Naive thymus-derived CD8-positive, alpha-beta T cell (primary cell): ENCODE measurements at regions not wholly inside any gene's neighbourhood (a gene's known extent, or its start where the extent isn't known, plus 50 kb on each side); places are given as distances from the start of the nearest gene placed in this dataset.
A peak's percentile ranks its signal among the peaks of the same experiment; 100 is the strongest.

Source experiments
- ATAC-seq, 2 donors: fragments of 150-1000 bp; cut with Tn5 transposase in 1 of 2; sonication (Bioruptor Pico), chemical (Tn5 transposase) in 1 of 2; 1 replicate in 1 of 2; 2 replicates in 1 of 2; pipeline ENCODE4 v1.10.0; 2021; ENCODE audit warnings: mild to moderate bottlenecking in 2 of 2, moderate library complexity in 2 of 2
- POLR2A ChIA-PET: fragments of 350-600 bp; sonication (Branson Sonifier 250); formaldehyde crosslinking; loops from one replicate; lab custom pipeline; 2021; ENCODE audit warnings: antibody characterized with exemption; lab: Charles Lee
- DNase-seq, 10 donors: peaks; one replicate each; pipeline versions ENCODE4 v3.0.0 to v3.0.0-alpha.2; 2020 to 2022
- H3K27ac Mint-ChIP-seq, 10 donors: one replicate each; pipeline ENCODE4 v1.8.0; 2020 to 2022; ENCODE audit warnings: mild to moderate bottlenecking in 10 of 10, mixed read lengths in 10 of 10, moderate library complexity in 4 of 10, inconsistent platforms in 1 of 10
- H3K27me3 Mint-ChIP-seq, 5 donors: one replicate each; pipeline ENCODE4 v1.8.0; 2021 to 2022; ENCODE audit warnings: mixed read lengths in 5 of 5
- H3K36me3 Mint-ChIP-seq, 3 donors: one replicate each; pipeline ENCODE4 v1.8.0; 2020 to 2022; ENCODE audit warnings: mixed read lengths in 3 of 3, mild to moderate bottlenecking in 2 of 3, inconsistent platforms in 1 of 3
- H3K4me1 Mint-ChIP-seq, 4 donors: one replicate each; pipeline ENCODE4 v1.8.0; 2021 to 2022; ENCODE audit warnings: mixed read lengths in 4 of 4
- H3K4me3 Mint-ChIP-seq, 10 donors: one replicate each; pipeline ENCODE4 v1.8.0; 2020 to 2022; ENCODE audit warnings: mild to moderate bottlenecking in 10 of 10, mixed read lengths in 10 of 10, moderate library complexity in 6 of 10, inconsistent platforms in 1 of 10
- H3K9me3 Mint-ChIP-seq, 9 donors: one replicate each; pipeline ENCODE4 v1.8.0; 2020 to 2022; ENCODE audit warnings: mixed read lengths in 9 of 9, mild to moderate bottlenecking in 3 of 9, inconsistent platforms in 1 of 9, moderate library complexity in 1 of 9

DNA sequence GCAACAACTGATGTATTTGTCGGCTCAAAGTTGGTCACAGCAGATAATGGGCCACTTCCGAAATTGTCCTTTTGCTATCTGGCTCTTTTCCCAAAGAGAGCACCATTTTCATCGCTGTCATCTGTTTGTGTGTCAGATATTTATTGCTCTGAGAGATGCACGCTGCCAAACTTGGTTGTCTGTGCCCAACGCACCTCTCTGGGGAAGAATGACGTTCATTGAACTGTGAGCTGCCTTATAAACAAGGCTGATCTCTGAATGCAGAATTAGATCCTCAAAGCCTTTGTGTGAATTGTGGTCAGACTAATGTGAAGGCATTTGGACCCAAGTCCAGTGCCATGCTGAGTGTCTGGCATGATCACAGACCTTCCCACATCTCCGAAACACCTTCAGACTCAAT is 174.7 kb upstream of the LYZL1 start:
- no peak for DNase-seq
- Mint-ChIP-seq H3K27me3 (peaks cover 4 to 20% (median 9%) of the 10 kb centered on the region in 5 donors), H3K27ac (no peak overlapping the region), H3K9me3 (peaks cover 8 to 35% (median 23%) of the 10 kb centered on the region in 9 donors), H3K4me3 (no peak overlapping the region), H3K36me3 (peaks cover 0 to 15% (median 0%) of the 10 kb centered on the region in 3 donors), H3K4me1 (no peaks in the 10 kb centered on the region)
- no peak for ATAC-seq
- POLR2A ChIA-PET, result no interaction called here

DNA sequence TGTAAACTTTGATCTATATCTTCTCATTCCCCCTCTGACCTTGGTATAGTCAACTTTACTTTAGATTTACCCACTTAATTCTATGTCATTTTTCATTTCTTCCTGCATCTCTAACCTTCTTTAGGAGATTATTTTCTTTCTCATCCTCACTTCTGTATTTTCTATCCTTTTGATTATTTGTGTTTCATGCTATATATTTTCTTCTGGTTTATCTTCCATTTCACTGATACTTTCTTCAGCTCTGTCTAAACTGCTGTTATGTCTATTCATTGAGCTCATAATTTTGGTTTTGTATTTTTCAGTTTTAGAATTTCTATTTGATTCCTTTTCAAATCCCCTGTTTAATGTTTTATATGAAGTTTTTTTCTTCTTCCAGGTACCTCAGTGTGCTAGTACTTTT is 171.1 kb upstream of the LYZL1 start:
- Mint-ChIP-seq H3K4me3 (no peak overlapping the region), H3K9me3 (peaks cover 10 to 39% (median 25%) of the 10 kb centered on the region in 9 donors), H3K27me3 (peaks cover 2 to 14% (median 6%) of the 10 kb centered on the region in 5 donors), H3K27ac (no peak overlapping the region), H3K36me3 (peaks cover 0 to 15% (median 0%) of the 10 kb centered on the region in 3 donors), H3K4me1 (no peaks in the 10 kb centered on the region)
- DNase-seq (no peak), ATAC-seq (no peak)
- POLR2A ChIA-PET, result no interaction called here

DNA sequence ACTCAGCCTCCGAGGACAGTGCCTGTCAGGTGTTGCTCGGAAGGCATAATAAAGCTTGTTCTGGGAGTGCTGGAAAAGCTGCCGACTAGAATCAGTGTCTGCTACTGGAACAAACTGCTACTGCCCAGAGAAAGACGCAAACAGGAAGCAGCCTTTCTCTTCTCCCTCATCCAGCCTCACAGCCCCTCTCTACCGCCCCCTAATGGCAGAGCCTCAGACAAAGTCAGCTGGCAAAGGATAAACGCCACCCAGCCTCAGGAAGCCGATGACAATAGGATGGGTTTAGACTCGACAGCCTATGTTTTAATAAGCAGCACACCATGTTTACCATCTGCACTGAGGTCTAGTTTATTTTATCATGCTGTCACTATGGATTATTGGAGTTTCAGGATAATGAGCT is 169.5 kb upstream of the LYZL1 start:
- POLR2A ChIA-PET, result no interaction called here
- Mint-ChIP-seq H3K36me3 (peaks cover 0 to 15% (median 0%) of the 10 kb centered on the region in 3 donors), H3K27me3 (no peaks in the 10 kb centered on the region), H3K9me3 (peaks cover 10 to 39% (median 24%) of the 10 kb centered on the region in 9 donors), H3K4me3 (no peak overlapping the region), H3K27ac (peak overlapping the region in 1 of 10 donors; percentile 34), H3K4me1 (no peaks in the 10 kb centered on the region)
- DNase-seq (no peak), ATAC-seq (no peak)

DNA sequence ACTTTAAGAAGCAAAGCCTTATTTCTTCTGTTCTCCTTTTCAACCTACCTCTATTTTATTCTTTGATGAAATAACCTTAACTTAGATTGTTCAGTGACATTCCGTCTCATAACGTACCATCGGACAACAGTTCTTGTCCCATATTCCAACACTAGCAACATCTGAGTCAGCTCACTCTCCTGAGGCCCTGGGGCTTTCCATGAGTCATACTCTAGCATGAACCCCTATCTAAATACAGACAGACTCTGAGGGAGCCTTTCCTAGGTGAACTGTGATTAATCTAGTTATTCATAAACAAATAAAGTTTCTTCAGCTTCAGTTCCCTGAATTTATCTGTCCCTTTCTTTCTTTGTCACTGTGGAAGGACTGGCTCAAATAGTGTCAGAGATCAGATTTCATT is 168.7 kb upstream of the LYZL1 start:
- no peak overlapping the region for H3K27ac Mint-ChIP-seq
- peaks cover 10 to 34% (median 23%) of the 10 kb centered on the region in 9 donors for H3K9me3 Mint-ChIP-seq
- H3K4me1 Mint-ChIP-seq, result no peaks in the 10 kb centered on the region
- ATAC-seq, result no peak
- no peak for DNase-seq
- H3K4me3 Mint-ChIP-seq, result no peak overlapping the region
- POLR2A ChIA-PET, result no interaction called here
- peaks cover 0 to 15% (median 0%) of the 10 kb centered on the region in 3 donors for H3K36me3 Mint-ChIP-seq
- peaks cover 0 to 4% (median 0%) of the 10 kb centered on the region in 5 donors for H3K27me3 Mint-ChIP-seq

DNA sequence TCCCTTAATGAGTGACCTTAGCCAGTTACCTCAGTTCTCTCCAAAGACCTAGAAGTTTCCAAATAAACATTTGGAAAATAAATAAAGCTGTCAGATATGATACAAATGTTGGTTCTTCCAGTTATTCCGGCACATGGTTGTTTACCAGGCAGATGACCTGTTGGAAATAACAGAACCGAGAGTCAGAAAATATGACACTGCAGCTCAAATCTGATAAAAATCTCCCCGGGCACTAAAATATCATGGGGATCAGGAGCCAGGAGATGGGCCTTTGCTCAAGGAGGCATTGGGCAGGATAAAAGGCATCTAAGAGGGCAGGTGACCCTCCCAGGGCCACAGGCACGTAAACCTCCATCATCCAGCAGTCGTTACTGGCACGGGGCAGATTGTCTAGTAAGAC is 164.0 kb upstream of the LYZL1 start:
- ATAC-seq (no peak), DNase-seq (no peak)
- POLR2A ChIA-PET, result interaction anchor here (0.7 kb wide), 1 partner anchor 611 kb away, joined by 6 read pairs; no protein-coding TSS in a partner anchor
- no peaks in the 10 kb centered on the region for H3K36me3 Mint-ChIP-seq
- no peaks in the 10 kb centered on the region for H3K4me1 Mint-ChIP-seq
- no peak overlapping the region for H3K4me3 Mint-ChIP-seq
- H3K9me3 Mint-ChIP-seq, result peaks cover 0 to 7% (median 2%) of the 10 kb centered on the region in 9 donors
- no peak overlapping the region for H3K27ac Mint-ChIP-seq
- peaks cover 0 to 16% (median 7%) of the 10 kb centered on the region in 5 donors for H3K27me3 Mint-ChIP-seq

DNA sequence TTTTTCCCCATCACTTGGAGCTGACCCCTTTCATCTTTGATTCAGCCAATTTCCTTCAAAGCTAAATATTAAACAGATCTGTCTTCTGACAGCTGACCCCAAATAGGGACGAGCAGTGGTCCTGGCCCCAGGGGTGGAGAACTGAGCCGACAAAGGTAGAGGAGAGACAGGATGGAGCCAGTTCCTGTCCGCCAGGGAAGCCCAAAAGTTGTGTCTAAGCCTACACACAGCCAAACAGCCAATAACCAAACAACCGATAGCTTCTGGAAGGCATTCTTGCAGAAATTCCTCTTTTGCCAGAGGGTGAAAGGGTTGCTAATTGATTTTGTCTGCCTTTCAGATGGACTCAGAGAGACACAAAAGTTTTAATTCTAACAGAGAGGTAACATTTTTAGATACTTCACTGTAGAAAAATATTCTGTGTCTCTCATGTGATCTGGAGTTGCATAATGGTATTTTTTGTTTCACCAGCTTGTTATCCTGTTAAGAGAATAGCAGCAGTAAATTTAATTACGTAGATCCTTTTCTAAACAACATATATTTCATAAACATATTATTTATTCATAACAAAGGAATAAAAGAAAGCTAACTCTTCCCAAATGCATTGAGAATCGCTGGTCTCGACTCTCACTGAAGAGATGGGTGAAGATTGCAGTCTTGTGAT is 161.7 kb upstream of the LYZL1 start:
- POLR2A ChIA-PET, result no interaction called here
- no peaks in the 10 kb centered on the region for H3K4me1 Mint-ChIP-seq
- H3K36me3 Mint-ChIP-seq, result no peaks in the 10 kb centered on the region
- DNase-seq, result no peak
- peaks cover 0 to 4% (median 0%) of the 10 kb centered on the region in 9 donors for H3K9me3 Mint-ChIP-seq
- no peak overlapping the region for H3K4me3 Mint-ChIP-seq
- ATAC-seq, result no peak
- H3K27me3 Mint-ChIP-seq, result peaks cover 6 to 32% (median 9%) of the 10 kb centered on the region in 5 donors
- H3K27ac Mint-ChIP-seq, result no peak overlapping the region

DNA sequence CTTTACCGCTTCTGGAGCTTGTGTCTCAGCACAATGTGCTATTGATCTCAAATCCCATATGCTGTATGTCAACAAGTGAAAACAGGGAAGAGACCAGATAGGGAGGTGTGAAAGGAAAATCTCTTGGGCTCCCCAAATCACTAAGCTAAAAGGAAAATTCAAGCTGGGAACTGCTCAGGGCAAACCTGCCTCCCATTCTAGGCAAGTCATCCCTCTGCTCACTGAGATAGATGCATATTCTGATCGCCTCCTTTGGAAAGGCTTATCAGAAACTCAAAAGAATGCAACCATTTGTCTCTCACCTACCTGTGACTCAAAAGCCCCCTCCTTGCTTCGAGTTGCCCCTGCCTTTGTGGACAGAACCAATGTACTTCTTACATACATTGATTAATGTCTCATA is 161.1 kb upstream of the LYZL1 start:
- H3K4me1 Mint-ChIP-seq, result no peaks in the 10 kb centered on the region
- DNase-seq, result no peak
- H3K36me3 Mint-ChIP-seq, result no peaks in the 10 kb centered on the region
- no peak overlapping the region for H3K4me3 Mint-ChIP-seq
- no peak for ATAC-seq
- H3K9me3 Mint-ChIP-seq, result peaks cover 0 to 4% (median 0%) of the 10 kb centered on the region in 9 donors
- H3K27ac Mint-ChIP-seq, result no peak overlapping the region
- POLR2A ChIA-PET, result no interaction called here
- peaks cover 9 to 37% (median 13%) of the 10 kb centered on the region in 5 donors for H3K27me3 Mint-ChIP-seq

DNA sequence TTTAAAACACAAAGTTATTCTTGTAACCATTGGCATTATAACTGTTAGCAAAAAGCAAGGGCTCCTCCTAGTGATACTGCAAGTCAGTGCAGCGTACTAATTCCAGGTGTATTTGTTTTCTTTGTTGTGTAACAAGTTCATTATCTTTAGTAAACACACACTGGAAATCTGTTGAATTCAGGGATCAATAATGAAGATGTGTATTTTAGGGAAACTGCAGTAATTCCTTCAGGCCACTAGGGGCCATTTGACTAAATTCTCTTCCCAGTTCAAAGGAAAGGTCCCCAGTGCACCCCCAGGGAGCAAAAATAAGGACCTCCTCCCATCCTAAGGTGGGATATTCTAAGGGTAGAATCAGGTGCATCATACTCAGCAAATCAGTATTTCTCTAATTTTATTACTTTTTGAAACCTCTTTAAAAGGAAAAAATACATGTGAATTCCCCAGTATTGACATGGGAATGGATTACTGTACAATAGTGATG is 158.6 kb upstream of the LYZL1 start:
- Mint-ChIP-seq H3K27ac (no peak overlapping the region), H3K9me3 (no peaks in the 10 kb centered on the region), H3K27me3 (peaks cover 12 to 39% (median 30%) of the 10 kb centered on the region in 5 donors), H3K36me3 (no peaks in the 10 kb centered on the region), H3K4me3 (no peak overlapping the region), H3K4me1 (no peaks in the 10 kb centered on the region)
- DNase-seq, result no peak
- ATAC-seq, result no peak
- POLR2A ChIA-PET, result no interaction called here

DNA sequence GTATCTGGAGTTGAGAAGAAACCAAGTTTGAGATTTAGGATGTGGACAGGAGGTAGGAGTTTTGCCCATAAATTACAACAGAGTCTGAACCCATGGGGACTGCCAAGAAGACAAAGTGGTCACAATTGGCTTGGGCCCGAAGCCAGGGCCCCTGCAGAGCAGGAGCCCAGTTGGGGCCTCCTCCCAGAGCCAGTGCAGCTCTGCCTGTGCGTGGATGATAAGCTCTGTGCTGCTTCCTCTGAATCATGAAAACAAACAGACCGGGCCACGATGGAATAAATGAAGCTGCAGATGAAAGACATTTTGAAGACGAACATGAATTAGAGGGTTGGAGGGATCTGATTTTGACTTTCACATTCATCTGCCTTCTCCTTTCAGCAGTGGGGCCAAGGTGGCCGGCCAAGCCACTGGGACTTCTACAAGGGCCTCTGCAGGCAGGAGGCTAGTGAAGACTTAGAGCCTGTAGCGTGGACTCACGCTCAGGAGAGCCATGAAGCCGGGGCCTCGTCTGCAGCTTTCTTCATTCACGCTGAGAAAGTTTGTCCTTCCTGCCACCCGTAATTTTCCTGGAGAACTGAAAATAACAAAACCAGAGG is 156.8 kb upstream of the LYZL1 start:
- Mint-ChIP-seq H3K36me3 (no peaks in the 10 kb centered on the region), H3K27me3 (peaks cover 8 to 32% (median 26%) of the 10 kb centered on the region in 5 donors), H3K4me3 (no peak overlapping the region), H3K4me1 (no peaks in the 10 kb centered on the region), H3K9me3 (no peaks in the 10 kb centered on the region), H3K27ac (peak overlapping the region in 1 of 10 donors; percentile 36)
- POLR2A ChIA-PET, result no interaction called here
- DNase-seq, result no peak
- no peak for ATAC-seq

DNA sequence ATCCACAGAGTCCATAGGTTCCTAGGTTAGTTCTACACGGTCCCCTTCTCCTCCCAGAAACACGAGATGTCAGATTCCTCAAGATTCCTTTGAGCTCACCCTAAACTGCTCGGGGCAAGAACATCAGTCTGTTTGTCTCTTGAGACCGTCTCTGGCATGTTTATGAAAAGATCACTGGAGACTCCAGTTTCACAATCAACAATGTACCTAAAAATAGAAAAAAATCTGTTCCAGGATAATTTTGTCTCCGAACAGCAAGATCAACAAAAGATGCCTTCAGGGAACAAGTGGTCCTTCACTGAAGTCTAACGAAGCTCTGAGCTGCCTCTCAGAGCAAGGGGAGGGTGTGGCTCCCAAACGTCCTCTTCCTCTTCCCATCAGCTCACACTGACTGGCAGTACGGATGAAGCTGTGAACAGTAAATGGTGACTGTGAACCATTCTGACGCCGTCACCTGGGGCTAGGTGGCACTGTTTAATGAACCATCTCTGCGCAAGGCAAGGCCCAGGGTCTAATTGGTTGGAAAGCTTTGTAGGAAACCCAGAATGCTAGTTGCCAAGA is 156.2 kb upstream of the LYZL1 start:
- no peak overlapping the region for H3K27ac Mint-ChIP-seq
- no peaks in the 10 kb centered on the region for H3K4me1 Mint-ChIP-seq
- H3K27me3 Mint-ChIP-seq, result peaks cover 8 to 31% (median 26%) of the 10 kb centered on the region in 5 donors
- no peak overlapping the region for H3K4me3 Mint-ChIP-seq
- H3K9me3 Mint-ChIP-seq, result no peaks in the 10 kb centered on the region
- H3K36me3 Mint-ChIP-seq, result no peaks in the 10 kb centered on the region
- ATAC-seq (no peak), DNase-seq (no peak)
- POLR2A ChIA-PET, result no interaction called here

DNA sequence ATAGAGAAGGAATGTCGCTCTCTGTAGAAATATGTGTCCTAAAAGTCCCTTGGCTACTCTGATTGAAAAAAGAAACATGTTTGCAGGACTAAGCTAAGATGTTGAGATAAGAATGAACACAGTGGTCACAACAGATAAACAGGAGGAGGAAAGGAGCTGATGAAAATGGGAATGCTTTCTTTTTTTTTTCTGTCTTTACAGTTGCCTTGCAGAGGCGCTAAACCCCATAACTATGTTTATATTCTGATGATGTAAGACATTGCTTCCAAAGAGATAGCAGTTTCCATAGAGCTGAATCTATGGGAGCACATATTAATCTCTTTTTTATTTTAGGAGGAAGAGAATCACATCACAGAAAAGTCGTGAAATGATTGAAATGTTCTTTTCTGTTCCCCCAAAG is 153.5 kb upstream of the LYZL1 start:
- no peaks in the 10 kb centered on the region for H3K9me3 Mint-ChIP-seq
- no peak overlapping the region for H3K27ac Mint-ChIP-seq
- no peaks in the 10 kb centered on the region for H3K4me1 Mint-ChIP-seq
- no peak overlapping the region for H3K4me3 Mint-ChIP-seq
- ATAC-seq, result no peak
- H3K27me3 Mint-ChIP-seq, result peaks cover 5 to 39% (median 23%) of the 10 kb centered on the region in 5 donors
- no peaks in the 10 kb centered on the region for H3K36me3 Mint-ChIP-seq
- DNase-seq, result no peak
- POLR2A ChIA-PET, result no interaction called here

DNA sequence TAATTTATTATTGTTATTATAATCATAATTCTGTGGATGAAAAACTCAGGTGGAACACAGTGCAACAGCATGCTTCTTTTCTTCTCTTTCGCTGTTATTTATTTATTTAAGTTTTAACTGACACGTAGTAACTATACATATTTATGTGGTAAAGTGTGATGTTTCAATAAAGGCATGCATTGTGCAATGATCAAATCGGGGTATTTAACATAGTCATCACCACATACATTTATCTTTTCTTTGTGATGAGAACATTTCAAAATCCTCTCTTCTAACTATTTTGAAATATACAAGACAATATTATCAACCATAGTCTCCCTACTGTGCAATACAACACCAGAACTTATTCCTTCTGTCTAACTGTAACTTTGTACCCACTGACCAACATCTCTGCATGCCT is 152.5 kb upstream of the LYZL1 start:
- Mint-ChIP-seq H3K27ac (no peak overlapping the region), H3K27me3 (peaks cover 6 to 45% (median 18%) of the 10 kb centered on the region in 5 donors), H3K36me3 (no peaks in the 10 kb centered on the region), H3K4me1 (no peaks in the 10 kb centered on the region), H3K4me3 (no peak overlapping the region), H3K9me3 (no peaks in the 10 kb centered on the region)
- ATAC-seq (no peak), DNase-seq (no peak)
- POLR2A ChIA-PET, result no interaction called here

DNA sequence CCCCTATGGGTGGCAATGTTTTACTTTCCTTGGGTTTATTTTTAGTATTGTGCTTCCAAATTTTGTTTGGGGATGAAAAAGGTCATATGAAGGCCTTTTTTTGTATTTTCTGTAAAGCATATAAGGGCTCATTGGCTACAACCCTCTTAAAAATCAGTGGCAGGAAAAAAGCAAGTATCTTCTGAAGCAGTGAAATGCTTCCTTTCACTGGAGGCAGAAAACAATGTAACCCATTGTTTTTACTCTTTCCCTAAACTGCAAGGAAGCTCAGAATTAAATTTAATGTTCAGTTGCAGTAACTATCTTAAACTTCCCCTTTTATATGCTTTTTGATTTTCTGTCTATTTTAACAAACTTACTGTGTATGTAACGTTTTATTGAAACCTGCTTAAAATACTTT is 148.7 kb upstream of the LYZL1 start:
- POLR2A ChIA-PET, result no interaction called here
- H3K9me3 Mint-ChIP-seq, result peaks cover 0 to 4% (median 0%) of the 10 kb centered on the region in 9 donors
- no peak for DNase-seq
- H3K36me3 Mint-ChIP-seq, result no peaks in the 10 kb centered on the region
- ATAC-seq, result no peak
- peaks cover 0 to 2% (median under 1%) of the 10 kb centered on the region in 4 donors for H3K4me1 Mint-ChIP-seq
- H3K27ac Mint-ChIP-seq, result no peak overlapping the region
- peaks cover 4 to 52% (median 21%) of the 10 kb centered on the region in 5 donors for H3K27me3 Mint-ChIP-seq
- H3K4me3 Mint-ChIP-seq, result no peak overlapping the region
